SU-DHL-6 (cell line): ENCODE measurements at regions not wholly inside any gene's neighbourhood (a gene's known extent, or its start where the extent isn't known, plus 50 kb on each side); places are given as distances from the start of the nearest gene placed in this dataset.
A peak's percentile ranks its signal among the peaks of the same experiment; 100 is the strongest.

Source experiments
- H2AFZ ChIP-seq: fragments of 200-600 bp; sonication (generic); 2 replicates; pipeline ENCODE4 v1.6.1; 2014; ENCODE audit warnings: low read depth, mild to moderate bottlenecking, moderate library complexity, mixed read lengths, antibody characterized with exemption, low read length; ENCODE audit not compliant: severe bottlenecking
- H3F3A ChIP-seq: fragments of 200-600 bp; shearing (Covaris generic); 2 replicates; pipeline ENCODE4 v1.6.0; 2016; ENCODE audit warnings: antibody characterized with exemption, mild to moderate bottlenecking; ENCODE audit not compliant: insufficient read depth
- H3K27ac ChIP-seq: fragments of 200-600 bp; sonication (generic); 2 replicates; pipeline ENCODE4 v1.5.1; 2016; ENCODE audit warnings: low read depth, mild to moderate bottlenecking, low read length, moderate library complexity, mixed read lengths
- H3K27me3 ChIP-seq: fragments of 200-600 bp; sonication (generic), shearing (Covaris generic); 2 replicates; pipeline ENCODE4 v1.6.0; 2014; ENCODE audit warnings: mild to moderate bottlenecking, low read length
- H3K36me3 ChIP-seq: fragments of 200-600 bp; sonication (generic); 2 replicates; pipeline ENCODE4 v1.6.1; 2014; ENCODE audit warnings: mild to moderate bottlenecking, low read length, mixed read lengths
- H3K4me2 ChIP-seq: fragments of 300-600, 200-600 bp; shearing (Covaris generic), sonication (generic); 2 replicates; pipeline ENCODE4 v1.6.0; 2014; ENCODE audit warnings: low read length, low read depth, mild to moderate bottlenecking; ENCODE audit not compliant: poor library complexity, severe bottlenecking
- H3K4me3 ChIP-seq: fragments of 200-600 bp; sonication (generic); 2 replicates; pipeline ENCODE4 v1.5.1; 2014; ENCODE audit warnings: antibody characterized with exemption, low read length, mild to moderate bottlenecking, mixed read lengths; ENCODE audit not compliant: insufficient read depth, poor library complexity, severe bottlenecking
- H3K79me2 ChIP-seq: fragments of 200-600 bp; sonication (generic); 2 replicates; pipeline ENCODE4 v1.6.1; 2014; ENCODE audit warnings: mild to moderate bottlenecking, low read length, moderate library complexity; ENCODE audit not compliant: insufficient read depth
- H3K9ac ChIP-seq: fragments of 200-600 bp; sonication (generic); 2 replicates; pipeline ENCODE4 v1.7.0; 2014; ENCODE audit warnings: mild to moderate bottlenecking, low read length
- H3K9me2 ChIP-seq: fragments of 200-600 bp; sonication (generic); replicated peaks from 2 replicates; pipeline ENCODE4 v1.6.1; 2014; ENCODE audit warnings: low read length; ENCODE audit not compliant: insufficient read depth
- H3K9me3 ChIP-seq: fragments of 200-600 bp; sonication (generic); 2 replicates; pipeline ENCODE4 v1.6.1; 2014; ENCODE audit warnings: low read length, mixed read lengths; ENCODE audit not compliant: insufficient read depth
- H4K20me1 ChIP-seq: fragments of 200-600 bp; sonication (generic); 2 replicates; pipeline ENCODE4 v1.6.1; 2014; ENCODE audit warnings: low read depth, mild to moderate bottlenecking, antibody characterized with exemption, low read length, moderate library complexity, mixed read lengths
- EZH2phosphoT487 ChIP-seq: fragments of 200-600 bp; sonication (generic), shearing (Covaris generic); conservative IDR thresholded peaks from 2 replicates; pipeline ENCODE4 v1.6.1; 2018; ENCODE audit warnings: mild to moderate bottlenecking, antibody characterized with exemption, low read length, moderate library complexity, mixed read lengths
- TF ChIP-seq, protein P1 (sequence below): fragments of 200-600 bp; sonication (generic); IDR thresholded peaks from one replicate; pipeline ENCODE4 v1.5.1; 2017; ENCODE audit warnings: antibody characterized with exemption, mild to moderate bottlenecking, low read length, moderate library complexity; ENCODE audit not compliant: insufficient read depth, poor library complexity, severe bottlenecking

DNA sequence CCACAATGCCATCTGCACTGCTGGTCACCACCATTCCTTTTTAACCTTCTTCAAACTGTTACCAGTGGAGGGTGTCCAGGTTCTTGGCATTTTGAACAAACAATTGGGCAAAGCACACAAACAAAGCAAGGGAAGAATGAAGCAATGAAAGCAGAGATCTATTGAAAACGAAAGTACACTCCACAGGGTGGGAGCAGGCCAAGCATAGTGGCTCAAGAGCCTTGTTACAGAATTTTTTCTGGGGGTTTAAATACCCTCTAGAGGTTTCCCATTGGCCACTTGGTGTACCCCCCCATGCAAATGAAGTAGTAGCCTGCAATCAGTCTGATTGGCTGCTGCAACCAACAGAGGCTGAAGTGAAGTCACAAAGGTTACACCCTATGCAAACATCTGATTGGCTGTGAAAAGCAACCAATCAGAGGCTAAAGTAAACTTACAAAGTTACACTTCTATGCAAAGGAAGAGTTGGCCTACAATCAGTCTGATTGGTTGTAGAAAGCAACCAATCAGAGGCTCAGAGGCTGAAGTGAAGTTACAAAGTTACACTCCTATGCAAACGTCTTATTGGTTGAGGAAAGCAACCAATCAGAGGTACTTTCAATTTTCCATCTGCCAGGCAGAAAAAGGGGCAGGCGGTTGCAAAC, 103.2 kb upstream of the WAC start:
- no peaks in the 10 kb centered on the region for H3K36me3 ChIP-seq
- no peak overlapping the region for H3K9ac ChIP-seq
- no peak for TF ChIP-seq EZH2phosphoT487
- TF ChIP-seq, protein P1, sequence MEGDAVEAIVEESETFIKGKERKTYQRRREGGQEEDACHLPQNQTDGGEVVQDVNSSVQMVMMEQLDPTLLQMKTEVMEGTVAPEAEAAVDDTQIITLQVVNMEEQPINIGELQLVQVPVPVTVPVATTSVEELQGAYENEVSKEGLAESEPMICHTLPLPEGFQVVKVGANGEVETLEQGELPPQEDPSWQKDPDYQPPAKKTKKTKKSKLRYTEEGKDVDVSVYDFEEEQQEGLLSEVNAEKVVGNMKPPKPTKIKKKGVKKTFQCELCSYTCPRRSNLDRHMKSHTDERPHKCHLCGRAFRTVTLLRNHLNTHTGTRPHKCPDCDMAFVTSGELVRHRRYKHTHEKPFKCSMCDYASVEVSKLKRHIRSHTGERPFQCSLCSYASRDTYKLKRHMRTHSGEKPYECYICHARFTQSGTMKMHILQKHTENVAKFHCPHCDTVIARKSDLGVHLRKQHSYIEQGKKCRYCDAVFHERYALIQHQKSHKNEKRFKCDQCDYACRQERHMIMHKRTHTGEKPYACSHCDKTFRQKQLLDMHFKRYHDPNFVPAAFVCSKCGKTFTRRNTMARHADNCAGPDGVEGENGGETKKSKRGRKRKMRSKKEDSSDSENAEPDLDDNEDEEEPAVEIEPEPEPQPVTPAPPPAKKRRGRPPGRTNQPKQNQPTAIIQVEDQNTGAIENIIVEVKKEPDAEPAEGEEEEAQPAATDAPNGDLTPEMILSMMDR: no peak
- no peaks in the 10 kb centered on the region for H3K9me2 ChIP-seq
- H3K79me2 ChIP-seq: no peaks in the 10 kb centered on the region
- H4K20me1 ChIP-seq: no peaks in the 10 kb centered on the region
- H3F3A ChIP-seq: no peaks in the 10 kb centered on the region
- no peaks in the 10 kb centered on the region for H3K27me3 ChIP-seq
- no peak overlapping the region for H3K27ac ChIP-seq
- H3K4me2 ChIP-seq: no peak overlapping the region
- H3K4me3 ChIP-seq: no peak overlapping the region
- no peaks in the 10 kb centered on the region for H3K9me3 ChIP-seq
- H2AFZ ChIP-seq: no peak overlapping the region

DNA sequence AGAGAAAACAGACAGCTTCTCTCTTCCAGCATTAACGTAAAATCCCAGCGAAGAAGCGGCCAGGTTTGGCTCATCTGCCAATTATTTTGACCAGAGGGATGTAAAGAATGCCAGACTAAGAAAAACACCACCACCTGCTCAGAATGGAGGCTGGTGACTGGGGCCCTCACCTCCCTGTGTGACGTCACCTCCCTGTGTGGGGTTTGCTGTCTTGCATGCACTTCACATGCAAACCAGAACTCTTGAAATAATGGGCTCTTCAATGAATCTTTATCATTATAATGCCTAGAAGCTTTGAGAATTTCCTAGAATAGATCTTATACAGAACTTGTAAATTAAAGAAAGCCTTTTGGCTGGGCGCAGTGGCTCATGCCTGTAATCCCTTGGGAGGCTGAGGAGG, 101.8 kb upstream of the WAC start:
- H3K9me3 ChIP-seq: no peaks in the 10 kb centered on the region
- TF ChIP-seq, protein P1: no peak
- TF ChIP-seq EZH2phosphoT487: no peak
- no peaks in the 10 kb centered on the region for H3K9me2 ChIP-seq
- H3K4me2 ChIP-seq: no peak overlapping the region
- H3K9ac ChIP-seq: no peak overlapping the region
- H3K79me2 ChIP-seq: no peaks in the 10 kb centered on the region
- H3F3A ChIP-seq: no peaks in the 10 kb centered on the region
- no peak overlapping the region for H3K27ac ChIP-seq
- no peaks in the 10 kb centered on the region for H3K27me3 ChIP-seq
- no peak overlapping the region for H3K4me3 ChIP-seq
- H2AFZ ChIP-seq: no peak overlapping the region
- H4K20me1 ChIP-seq: no peaks in the 10 kb centered on the region
- H3K36me3 ChIP-seq: no peaks in the 10 kb centered on the region

DNA sequence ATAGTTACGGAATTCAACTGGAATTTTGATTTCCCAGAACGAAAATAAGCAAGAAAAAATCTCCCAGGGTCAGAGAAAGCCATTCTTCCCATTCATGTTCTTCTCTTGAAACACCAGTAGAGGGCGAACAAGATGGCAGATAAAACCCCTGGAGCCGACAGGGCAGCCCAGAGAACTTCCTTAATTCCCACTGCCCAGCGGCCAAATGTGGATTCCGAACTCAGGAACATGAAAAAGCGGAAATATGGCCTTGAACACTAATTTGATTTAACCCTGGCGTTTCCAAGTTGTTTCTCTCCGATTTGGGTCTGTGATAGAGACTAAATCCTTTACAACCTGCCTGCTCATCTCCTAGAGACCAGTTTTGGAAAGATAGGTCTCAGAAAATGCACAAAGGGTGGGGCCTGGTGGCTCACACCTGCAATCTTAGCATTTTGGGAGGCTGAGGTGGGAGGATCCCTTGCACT, 100.7 kb upstream of the WAC start:
- no peaks in the 10 kb centered on the region for H3K79me2 ChIP-seq

More for the DNA sequence above, 100.7 kb upstream of the WAC start:
- peak overlapping the region; percentile 7 for H3K4me2 ChIP-seq
- no peak overlapping the region for H2AFZ ChIP-seq
- no peaks in the 10 kb centered on the region for H3F3A ChIP-seq
- H3K27me3 ChIP-seq: no peaks in the 10 kb centered on the region
- no peak overlapping the region for H3K27ac ChIP-seq
- no peak overlapping the region for H3K4me3 ChIP-seq
- no peaks in the 10 kb centered on the region for H4K20me1 ChIP-seq
- H3K36me3 ChIP-seq: no peaks in the 10 kb centered on the region
- H3K9ac ChIP-seq: no peak overlapping the region
- no peaks in the 10 kb centered on the region for H3K9me2 ChIP-seq
- no peaks in the 10 kb centered on the region for H3K9me3 ChIP-seq
- no peak for TF ChIP-seq EZH2phosphoT487
- TF ChIP-seq, protein P1: peak; percentile 58
